CD4-positive, alpha-beta T cell treated with Interleukin-1 beta for 1 hour (primary cell): ENCODE measurements at regions not wholly inside any gene's neighbourhood (a gene's known extent, or its start where the extent isn't known, plus 50 kb on each side); places are given as distances from the start of the nearest gene placed in this dataset.
"Not testable (repeated sequence)": the region's sequence is repeated elsewhere in the genome, so short reads cannot be mapped to it uniquely, and the experiment has no call there.

Source experiments
- DNase-seq, 2 donors: peaks; one replicate each; pipeline ENCODE4 v3.0.0-alpha.2; 2020 to 2022

- no peak for DNase-seq
These were observed 295.1 kb upstream of the SLITRK5 start for GRCh38 chr13:87376081-87376480.

- no peak for DNase-seq
These were observed 287.1 kb upstream of the SLITRK5 start for GRCh38 chr13:87384099-87384498.

GRCh38 chr13:87393358-87393757 is 277.8 kb upstream of the SLITRK5 start:
- no peak for DNase-seq

- DNase-seq = no peak
These were observed 273.1 kb upstream of the SLITRK5 start for GRCh38 chr13:87398047-87398446.

GRCh38 chr13:87403748-87404432 is 267.3 kb upstream of the SLITRK5 start:
- DNase-seq = no peak

GRCh38 chr13:87426742-87427141 is 244.4 kb upstream of the SLITRK5 start:
- DNase-seq = no peak

GRCh38 chr13:87444135-87444534 is 227.0 kb upstream of the SLITRK5 start:
- no peak for DNase-seq

GRCh38 chr13:87452281-87452680 is 218.9 kb upstream of the SLITRK5 start:
- no peak for DNase-seq

- no peak for DNase-seq
These were observed 217.9 kb upstream of the SLITRK5 start for GRCh38 chr13:87453244-87453643.

- no peak for DNase-seq
These were observed 211.8 kb upstream of the SLITRK5 start for GRCh38 chr13:87459419-87459818.

- no peak for DNase-seq
These were observed 173.7 kb upstream of the SLITRK5 start for GRCh38 chr13:87497426-87497825.

GRCh38 chr13:87498681-87499080 is 172.5 kb upstream of the SLITRK5 start:
- DNase-seq = no peak

GRCh38 chr13:87524775-87525174 is 146.4 kb upstream of the SLITRK5 start:
- no peak for DNase-seq

GRCh38 chr13:87533776-87534175 is 137.4 kb upstream of the SLITRK5 start:
- DNase-seq = no peak

- DNase-seq = no peak
These were observed 135.3 kb upstream of the SLITRK5 start for GRCh38 chr13:87535911-87536310.

GRCh38 chr13:87536499-87536898 is 134.7 kb upstream of the SLITRK5 start:
- no peak for DNase-seq

GRCh38 chr13:87536899-87537298 is 134.3 kb upstream of the SLITRK5 start:
- no peak for DNase-seq

- DNase-seq = no peak
These were observed 133.2 kb upstream of the SLITRK5 start for GRCh38 chr13:87537951-87538350.

GRCh38 chr13:87538366-87539052 is 132.7 kb upstream of the SLITRK5 start:
- DNase-seq = no peak

- DNase-seq = no peak
These were observed 118.0 kb upstream of the SLITRK5 start for GRCh38 chr13:87553142-87553541.

- no peak for DNase-seq
These were observed 117.1 kb upstream of the SLITRK5 start for GRCh38 chr13:87554045-87554444.

- no peak for DNase-seq
These were observed 113.4 kb upstream of the SLITRK5 start for GRCh38 chr13:87557788-87558187.

GRCh38 chr13:87561580-87561979 is 109.6 kb upstream of the SLITRK5 start:
- DNase-seq = not testable (repeated sequence)

- no peak for DNase-seq
These were observed 100.5 kb upstream of the SLITRK5 start for GRCh38 chr13:87570669-87571068.

GRCh38 chr13:87582399-87582798 is 88.8 kb upstream of the SLITRK5 start:
- no peak for DNase-seq
